ENCODE measurements at regions not wholly inside any gene's neighbourhood (a gene's known extent, or its start where the extent isn't known, plus 50 kb on each side); places are given as distances from the start of the nearest gene placed in this dataset.

GRCh38 chr2:221791844-221792243 lies 219.7 kb upstream of the EPHA4 start:
- FAIRE-seq, result no peak
- 0% methylated on average over 2 of the region's 2 CpGs for WGBS (ENCODE audit: insufficient coverage, low coverage, missing lambda C conversion rate)
- in situ Hi-C loops (cut with MboI), result no loop called here

GRCh38 chr2:221787561-221787960 lies 215.5 kb upstream of the EPHA4 start:
- intact Hi-C loops (cut with micrococcal nuclease) (no loop called here), in situ Hi-C loops (cut with MboI) (no loop called here)
- 4% methylated on average over 4 of the region's 4 CpGs for WGBS (ENCODE audit: insufficient coverage, low coverage, missing lambda C conversion rate)
- Histone ChIP-seq H3K9ac (ENCODE audit: insufficient read depth in 1 of 2, low read depth in 2 of 2, low read length in 2 of 2) (no peak overlapping the region), H3K4me3 (no peak overlapping the region), H3K4me2 (ENCODE audit: insufficient read depth, low read length) (no peak overlapping the region), H3K9me1 (ENCODE audit: control insufficient read depth, insufficient read depth, low read length) (no peaks in the 10 kb centered on the region), H2AFZ (ENCODE audit: low read depth, low read length) (no peak overlapping the region), H3K4me1 (replicated peaks in 1 of 2; ENCODE audit: control insufficient read depth in 2 of 2, insufficient read depth in 2 of 2, low read length in 2 of 2) (no peaks in the 10 kb centered on the region), H3K9me3 (replicated peaks; ENCODE audit: control insufficient read depth, insufficient read depth, low read depth, low read length) (no peaks in the 10 kb centered on the region), H3K27ac (ENCODE audit: extremely low read depth, low read depth, low read length) (no peak overlapping the region), H3K27me3 (ENCODE audit: control insufficient read depth in 2 of 2, insufficient read depth in 2 of 2, low read length in 2 of 2) (no peaks in the 10 kb centered on the region), H3K79me2 (ENCODE audit: control insufficient read depth, insufficient read depth, low read length) (no peaks in the 10 kb centered on the region), H4K20me1 (replicated peaks; ENCODE audit: control insufficient read depth, insufficient read depth, low read length) (no peaks in the 10 kb centered on the region), H3K36me3 (ENCODE audit: control insufficient read depth, insufficient read depth, low read length) (no peaks in the 10 kb centered on the region)
- ChIA-PET CTCF (ENCODE audit: low intra/inter-chr PET ratio) (no interaction called here), POLR2A (interaction anchor here (0.6 kb wide), 1 partner anchor 152 kb away, joined by 3 read pairs; no protein-coding TSS in a partner anchor)
- no peak for ATAC-seq
- BruUV-seq (replicated peaks), result no TSS peak
- DNase-seq (ENCODE audit: extremely low read depth in 1 of 4, low spot score in 3 of 4), result no peak
- FAIRE-seq, result no peak
- no peak for TF ChIP-seq SUPT5H (IDR thresholded peaks at IDR 0.05)
- no peak for TF ChIP-seq ETV5 (CRISPR knock-in tag; IDR thresholded peaks at IDR 0.05; ENCODE audit: low read depth)
- TF ChIP-seq FOXP1 (CRISPR knock-in tag; IDR thresholded peaks at IDR 0.05), result no peak
- TF ChIP-seq ZNF316 (IDR thresholded peaks at IDR 0.05), result no peak
- TF ChIP-seq ZNF584 (CRISPR knock-in tag; IDR thresholded peaks at IDR 0.05; ENCODE audit: low read depth), result no peak
- TF ChIP-seq ATF6 (CRISPR knock-in tag; IDR thresholded peaks at IDR 0.05), result no peak
- no peak for TF ChIP-seq SMAD3 (CRISPR knock-in tag; conservative IDR thresholded peaks at IDR 0.05)
- no peak for TF ChIP-seq U2AF2 (optimal IDR thresholded peaks at IDR 0.05; ENCODE audit: low read depth, low read length)
- no peak for TF ChIP-seq THRAP3 (IDR thresholded peaks at IDR 0.05; ENCODE audit: borderline replicate concordance)
- no peak for TF ChIP-seq HOXB6 (CRISPR knock-in tag; IDR thresholded peaks at IDR 0.05; ENCODE audit: borderline replicate concordance)
- TF ChIP-seq MCM3 (IDR thresholded peaks at IDR 0.05), result no peak

More at GRCh38 chr2:221791844-221792243, 219.7 kb upstream of the EPHA4 start:
- Histone ChIP-seq H3K4me2 (ENCODE audit: insufficient read depth, low read length) (no peak overlapping the region), H3K79me2 (ENCODE audit: control insufficient read depth, insufficient read depth, low read length) (no peaks in the 10 kb centered on the region), H3K4me3 (no peak overlapping the region), H4K20me1 (replicated peaks; ENCODE audit: control insufficient read depth, insufficient read depth, low read length) (no peaks in the 10 kb centered on the region), H3K36me3 (ENCODE audit: control insufficient read depth, insufficient read depth, low read length) (no peaks in the 10 kb centered on the region), H3K9me1 (ENCODE audit: control insufficient read depth, insufficient read depth, low read length) (no peaks in the 10 kb centered on the region), H3K27me3 (ENCODE audit: control insufficient read depth in 2 of 2, insufficient read depth in 2 of 2, low read length in 2 of 2) (no peaks in the 10 kb centered on the region), H3K9me3 (replicated peaks; ENCODE audit: control insufficient read depth, insufficient read depth, low read depth, low read length) (no peaks in the 10 kb centered on the region), H3K9ac (ENCODE audit: insufficient read depth in 1 of 2, low read depth in 2 of 2, low read length in 2 of 2) (no peak overlapping the region), H2AFZ (ENCODE audit: low read depth, low read length) (no peak overlapping the region), H3K27ac (ENCODE audit: extremely low read depth, low read depth, low read length) (no peak overlapping the region), H3K4me1 (replicated peaks in 1 of 2; ENCODE audit: control insufficient read depth in 2 of 2, insufficient read depth in 2 of 2, low read length in 2 of 2) (no peaks in the 10 kb centered on the region)
- no peak for ATAC-seq
- ChIA-PET CTCF (ENCODE audit: low intra/inter-chr PET ratio) (no interaction called here), POLR2A (no interaction called here)
- intact Hi-C loops (cut with micrococcal nuclease), result no loop called here
- TF ChIP-seq DMBX1 (CRISPR knock-in tag; IDR thresholded peaks at IDR 0.05; ENCODE audit: borderline replicate concordance) (no peak), ESRRB (CRISPR knock-in tag; IDR thresholded peaks at IDR 0.05; ENCODE audit: borderline replicate concordance) (no peak), SAFB (IDR thresholded peaks at IDR 0.05; ENCODE audit: borderline replicate concordance, low read depth, low read length) (no peak), ZNF274 (IDR thresholded peaks at IDR 0.05; ENCODE audit: borderline replicate concordance, low read depth, low read length) (no peak), HDAC1 (IDR thresholded peaks at IDR 0.05) (no peak), MCM3 (IDR thresholded peaks at IDR 0.05) (no peak), ELK1 (CRISPR knock-in tag; IDR thresholded peaks at IDR 0.05) (no peak), MTA3 (IDR thresholded peaks at IDR 0.05; ENCODE audit: borderline replicate concordance) (no peak)
- BruUV-seq (replicated peaks), result no TSS peak
- DNase-seq (ENCODE audit: extremely low read depth in 1 of 4, low spot score in 3 of 4), result no peak

Measured in K562 (cell line).